Aorta (tissue), 5 donors: ENCODE measurements at regions not wholly inside any gene's neighbourhood (a gene's known extent, or its start where the extent isn't known, plus 50 kb on each side); places are given as distances from the start of the nearest gene placed in this dataset.

Source experiments
- ATAC-seq: fragments of 200-7000 bp; cut with Tn5 transposase; one replicate; pipeline ENCODE4 v1.9.1; 2022; ENCODE audit warnings: moderate library complexity; ENCODE audit not compliant: low FRiP score
- DNase-seq, 2 donors: peaks; one replicate each; pipeline ENCODE4 v3.0.0-alpha.2; 2020
- H3K27ac ChIP-seq, 2 donors: one replicate each; pipeline ENCODE4 v1.5.1; 2013; ENCODE audit warnings: low read length in 2 of 2, mild to moderate bottlenecking in 2 of 2, moderate library complexity in 2 of 2, control low read depth in 1 of 2, inconsistent platforms in 1 of 2, low read depth in 1 of 2
- H3K27me3 ChIP-seq, 2 donors: one replicate each; pipeline ENCODE4 v1.6.1; 2013; ENCODE audit warnings: control low read depth in 1 of 2, low read length in 1 of 2, mild to moderate bottlenecking in 1 of 2, moderate library complexity in 1 of 2; ENCODE audit not compliant: insufficient read depth in 2 of 2, control insufficient read depth in 1 of 2
- H3K36me3 ChIP-seq, 2 donors: one replicate each; pipeline ENCODE4 v1.6.1; 2013; ENCODE audit warnings: control low read depth in 1 of 2, low read length in 1 of 2, mild to moderate bottlenecking in 1 of 2; ENCODE audit not compliant: insufficient read depth in 2 of 2, control insufficient read depth in 1 of 2
- H3K4me1 ChIP-seq, 2 donors: one replicate each; pipeline ENCODE4 v1.6.1; 2013; ENCODE audit warnings: low read length in 2 of 2, control low read depth in 1 of 2, mild to moderate bottlenecking in 1 of 2, moderate library complexity in 1 of 2; ENCODE audit not compliant: insufficient read depth in 2 of 2, control insufficient read depth in 1 of 2
- H3K4me3 ChIP-seq, 2 donors: one replicate each; pipeline ENCODE4 v1.5.1; 2013; ENCODE audit warnings: low read length in 2 of 2, control low read depth in 1 of 2, mild to moderate bottlenecking in 1 of 2
- H3K9me3 ChIP-seq: one replicate; pipeline ENCODE4 v1.6.1; 2013; ENCODE audit warnings: mild to moderate bottlenecking, low read length; ENCODE audit not compliant: control insufficient read depth
- WGBS, 2 donors: extraction: QIAGEN DNeasy Blood & Tissue Kit; methylation state at CpG; one replicate each; pipeline ENCODE4 v1.1.7; 2013; 5-methylcytosine and 5-hydroxymethylcytosine counted together
- intact Hi-C, 2 donors: fragments of 100-400 bp; cut with DNase I; formaldehyde crosslinking; loops; one replicate each; pipeline versions ENCODE4 v1.14.2 to v1.15.0; 2022
- donor health status: healthy with polysubstance abuse.
- donor health status: Bipolar disorder and iron deficiency.
- donor health status: DM: no; HTN: no; CAD: no.
- donor health status: DM: no; HTN: no; CAD: no.
- donor health status: DM: yes; HTN: yes; CAD: no.

DNA sequence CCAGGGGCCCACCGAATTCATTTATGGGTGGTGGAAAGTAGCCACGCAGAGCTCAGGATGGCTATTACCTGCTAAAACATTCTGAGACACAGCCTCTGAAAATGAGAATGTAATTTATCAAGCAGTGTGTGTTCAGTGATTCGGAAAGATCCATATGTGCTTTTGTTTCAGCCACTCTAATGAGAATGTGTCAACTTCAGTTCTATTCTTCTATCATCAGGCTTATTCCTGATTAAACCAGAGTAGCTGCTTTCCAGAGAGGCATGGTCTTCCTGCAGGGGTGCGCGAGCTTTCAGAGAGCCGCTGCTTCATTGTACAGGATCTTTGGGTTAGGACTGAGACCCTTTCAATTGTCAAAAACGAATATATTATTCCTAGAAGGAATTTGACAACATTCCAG, 167.6 kb downstream of the OTUD1 start:
- intact Hi-C loops = no loop called here
- H3K27ac ChIP-seq = no peak overlapping the region
- ATAC-seq = no peak
- DNase-seq = no peak
- no peaks in the 10 kb centered on the region for H3K36me3 ChIP-seq
- no peaks in the 10 kb centered on the region for H3K9me3 ChIP-seq
- no peaks in the 10 kb centered on the region for H3K27me3 ChIP-seq
- 70 to 73% methylated on average over 7 of the region's 7 CpGs for WGBS, 2 donors
- no peak overlapping the region for H3K4me3 ChIP-seq
- no peaks in the 10 kb centered on the region for H3K4me1 ChIP-seq

DNA sequence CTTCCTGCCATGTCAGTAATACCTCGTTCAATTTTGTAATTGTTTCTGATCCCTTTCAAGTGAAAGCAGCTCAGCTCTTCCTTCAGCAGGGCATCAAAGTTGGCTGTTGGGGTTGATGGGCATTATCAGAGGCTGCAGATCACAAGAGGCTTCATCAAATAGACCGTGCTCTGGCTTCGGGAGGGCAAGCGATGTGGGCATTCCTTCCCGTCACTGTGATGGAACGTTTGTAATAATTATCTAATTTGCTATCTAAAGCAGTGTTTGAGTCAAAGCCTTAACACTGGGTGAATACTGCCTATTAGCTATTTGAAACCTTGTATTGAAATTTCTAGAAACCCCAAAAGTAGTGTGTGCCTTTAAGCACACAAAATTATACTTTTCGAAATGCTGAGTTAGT, 170.1 kb downstream of the OTUD1 start:
- H3K27ac ChIP-seq = no peak overlapping the region
- intact Hi-C loops = no loop called here
- no peaks in the 10 kb centered on the region for H3K27me3 ChIP-seq
- no peak for ATAC-seq
- no peaks in the 10 kb centered on the region for H3K36me3 ChIP-seq
- no peaks in the 10 kb centered on the region for H3K4me1 ChIP-seq
- WGBS, 2 donors = 68 to 73% methylated on average over 7 of the region's 7 CpGs
- no peak overlapping the region for H3K4me3 ChIP-seq
- H3K9me3 ChIP-seq = no peaks in the 10 kb centered on the region
- DNase-seq = no peak

DNA sequence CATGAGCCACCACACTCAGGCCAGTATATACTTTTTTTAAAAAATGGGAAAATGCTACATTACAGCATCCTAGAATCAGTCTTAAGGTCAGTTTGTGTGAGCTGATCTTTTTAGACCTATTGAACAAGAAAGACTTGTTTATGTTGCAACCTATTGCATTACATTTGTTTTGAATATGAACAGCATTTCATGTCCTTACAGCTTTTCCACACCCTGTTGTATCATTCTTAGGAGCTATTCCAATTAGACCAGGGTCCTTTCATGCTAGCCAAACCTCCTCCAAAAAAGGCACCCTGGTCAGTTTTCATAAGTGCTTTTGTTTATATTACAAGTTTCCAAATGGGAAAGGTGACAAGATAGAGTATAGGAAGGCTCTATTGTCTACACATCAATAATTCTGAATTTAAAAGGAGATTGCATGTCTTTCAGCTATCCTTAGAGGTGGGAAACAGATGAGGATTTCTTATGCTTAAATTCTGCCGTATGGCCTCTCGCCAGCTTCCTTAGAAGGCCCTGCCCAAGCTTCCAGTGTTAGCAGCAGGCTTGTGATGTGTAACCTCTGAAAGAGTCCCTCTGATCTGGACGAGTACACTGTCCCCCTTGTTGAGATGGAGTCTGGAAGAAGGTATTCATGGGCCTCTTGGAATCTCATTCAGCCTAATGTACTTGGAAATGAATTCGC, 171.9 kb downstream of the OTUD1 start:
- Histone ChIP-seq H3K36me3 (no peaks in the 10 kb centered on the region), H3K27me3 (no peaks in the 10 kb centered on the region), H3K9me3 (peaks cover 1% of the 10 kb centered on the region), H3K4me1 (no peaks in the 10 kb centered on the region), H3K27ac (no peak overlapping the region), H3K4me3 (no peak overlapping the region)
- peak in 1 of 2 donors; percentile 60 for DNase-seq
- ATAC-seq = no peak
- intact Hi-C loops = no loop called here
- WGBS, 2 donors = 39 to 58% methylated on average over 4 of the region's 4 CpGs

DNA sequence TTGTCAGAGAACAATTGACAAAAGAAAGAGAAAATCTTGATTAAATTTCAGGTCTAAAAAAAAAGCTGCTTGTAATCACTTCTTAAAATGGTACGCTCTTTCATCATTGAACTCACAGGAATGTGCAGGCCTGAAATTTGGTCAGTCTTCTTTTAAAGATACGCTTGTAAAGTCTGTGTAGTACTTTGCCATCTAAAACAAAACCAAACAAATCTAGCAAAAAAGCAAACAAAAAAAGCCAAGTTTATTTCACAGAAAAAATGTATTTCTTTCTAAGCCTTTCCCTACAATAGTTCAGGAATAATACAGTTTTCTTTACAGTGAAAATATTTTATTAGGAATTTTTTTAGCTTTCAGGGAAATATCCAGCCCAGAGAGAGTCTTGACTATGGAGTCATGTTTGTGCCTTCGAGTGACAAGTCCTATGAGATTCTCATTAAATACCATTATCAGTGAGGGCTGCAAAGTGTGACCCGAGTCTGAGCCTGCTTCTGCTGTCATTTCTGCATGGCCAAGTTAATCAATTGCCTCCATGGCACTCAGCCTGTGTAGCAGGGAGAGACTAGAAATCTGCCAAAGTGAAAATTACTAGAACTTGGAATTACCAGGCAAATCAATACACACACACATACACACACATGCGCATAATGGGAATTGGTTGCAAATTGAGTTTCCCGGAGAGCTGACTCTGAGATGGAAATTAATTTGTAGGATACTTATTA, 172.6 kb downstream of the OTUD1 start:
- no peak for ATAC-seq
- Histone ChIP-seq H3K9me3 (peaks cover 1% of the 10 kb centered on the region), H3K4me1 (no peaks in the 10 kb centered on the region), H3K27me3 (no peaks in the 10 kb centered on the region), H3K27ac (no peak overlapping the region), H3K36me3 (no peaks in the 10 kb centered on the region), H3K4me3 (no peak overlapping the region)
- no peak for DNase-seq
- 59 to 69% methylated on average over 6 of the region's 6 CpGs for WGBS, 2 donors
- intact Hi-C loops = no loop called here

DNA sequence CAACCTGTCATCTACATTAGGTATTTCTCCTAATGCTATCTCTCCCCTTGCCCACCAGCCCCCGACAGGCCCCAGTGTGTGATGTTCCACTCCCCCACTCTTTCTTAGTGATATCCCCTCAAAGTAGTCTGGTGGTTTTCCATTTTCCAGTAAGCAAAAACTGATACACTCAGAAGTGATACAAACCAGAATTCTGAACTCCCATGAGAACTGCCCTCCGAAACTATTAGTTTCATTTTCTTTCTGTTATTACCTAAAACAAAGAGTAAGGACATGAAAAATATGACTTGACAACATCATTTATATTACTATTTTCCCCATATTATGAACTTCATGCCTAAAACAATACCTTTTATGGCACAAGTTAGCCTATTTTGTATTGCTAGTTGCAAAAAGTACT, 175.0 kb downstream of the OTUD1 start:
- intact Hi-C loops = no loop called here
- WGBS, 2 donors = 67 to 74% methylated on average over 2 of the region's 2 CpGs

DNA sequence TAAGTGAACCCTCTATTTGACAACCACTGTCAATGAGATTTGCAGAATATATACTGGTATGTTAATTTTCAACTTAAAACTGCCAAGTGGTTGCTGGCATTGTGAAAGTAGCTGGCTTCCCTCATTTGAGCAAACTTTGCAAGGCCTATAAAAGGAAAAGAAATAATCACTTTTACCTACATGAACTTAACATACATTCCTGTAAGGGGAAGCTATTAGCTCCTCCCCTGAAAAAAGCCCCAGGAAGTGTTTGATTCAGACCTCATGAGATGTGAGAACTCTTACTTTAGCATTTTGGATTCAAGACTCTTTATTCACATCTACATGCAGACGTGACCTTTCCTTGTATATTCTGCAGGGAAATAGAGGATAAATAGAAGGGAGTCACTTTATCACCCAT, 175.6 kb downstream of the OTUD1 start:
- Histone ChIP-seq H3K36me3 (no peaks in the 10 kb centered on the region), H3K9me3 (peaks cover 1% of the 10 kb centered on the region), H3K27me3 (no peaks in the 10 kb centered on the region), H3K4me3 (no peak overlapping the region), H3K4me1 (no peaks in the 10 kb centered on the region), H3K27ac (no peak overlapping the region)
- 49 to 63% methylated on average over 1 of the region's 1 CpG for WGBS, 2 donors
- DNase-seq (no peak), ATAC-seq (no peak)
- intact Hi-C loops = no loop called here

More for the DNA sequence above, 175.0 kb downstream of the OTUD1 start:
- no peaks in the 10 kb centered on the region for H3K4me1 ChIP-seq
- DNase-seq = no peak
- H3K9me3 ChIP-seq = peaks cover 1% of the 10 kb centered on the region
- no peaks in the 10 kb centered on the region for H3K36me3 ChIP-seq
- ATAC-seq = no peak
- no peak overlapping the region for H3K27ac ChIP-seq
- H3K27me3 ChIP-seq = no peaks in the 10 kb centered on the region
- H3K4me3 ChIP-seq = no peak overlapping the region

DNA sequence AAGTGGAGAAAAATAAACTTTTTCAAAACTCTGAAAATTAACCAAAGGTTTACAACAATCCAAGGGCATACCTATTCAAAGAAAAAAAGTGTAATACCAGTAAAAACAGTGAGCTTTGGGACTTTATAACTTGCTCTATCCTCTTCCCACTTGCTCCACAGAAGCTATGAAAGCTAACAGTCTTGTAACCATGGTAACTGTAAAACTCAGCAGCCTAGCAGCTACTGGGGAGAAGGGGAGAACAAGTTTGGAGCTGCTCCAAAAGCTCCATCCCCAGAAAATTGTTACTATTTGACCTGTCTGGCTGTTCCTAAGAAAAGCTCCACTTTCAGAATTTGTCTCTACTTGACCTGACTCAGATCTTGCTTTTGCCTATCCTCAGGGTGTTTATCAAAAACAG, 191.5 kb downstream of the OTUD1 start:
- no peak overlapping the region for H3K27ac ChIP-seq
- ATAC-seq (no peak), DNase-seq (no peak)
- no peaks in the 10 kb centered on the region for H3K36me3 ChIP-seq
- no peaks in the 10 kb centered on the region for H3K9me3 ChIP-seq
- no peak overlapping the region for H3K4me3 ChIP-seq
- peaks cover 0 to 1% of the 10 kb centered on the region in 2 donors for H3K27me3 ChIP-seq
- intact Hi-C loops = no loop called here
- no peaks in the 10 kb centered on the region for H3K4me1 ChIP-seq

DNA sequence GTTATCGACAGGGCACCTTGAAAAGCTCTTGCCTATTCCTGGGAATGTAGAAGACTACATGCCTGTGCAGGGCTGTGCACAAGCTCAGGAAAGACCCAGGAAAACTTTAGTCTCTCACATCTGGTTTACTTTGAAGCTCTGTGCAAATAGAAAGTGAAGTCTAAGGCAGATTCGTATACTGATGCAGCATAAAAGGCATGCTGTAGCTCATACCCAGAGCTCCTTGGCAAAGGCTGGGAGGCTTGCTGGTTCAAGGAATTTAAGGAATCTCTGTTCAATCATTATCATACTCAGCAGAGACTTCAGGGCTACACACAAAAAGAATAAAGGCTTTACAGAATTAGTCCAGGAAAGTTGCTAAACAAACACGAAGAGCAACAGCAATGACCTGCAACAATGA, 192.0 kb downstream of the OTUD1 start:
- no peaks in the 10 kb centered on the region for H3K9me3 ChIP-seq
- H3K4me1 ChIP-seq = no peaks in the 10 kb centered on the region
- no peak overlapping the region for H3K4me3 ChIP-seq
- peaks cover 0 to 1% of the 10 kb centered on the region in 2 donors for H3K27me3 ChIP-seq
- DNase-seq (no peak), ATAC-seq (no peak)
- WGBS, 2 donors = 44 to 45% methylated on average over 3 of the region's 3 CpGs
- intact Hi-C loops = no loop called here
- H3K36me3 ChIP-seq = no peaks in the 10 kb centered on the region
- H3K27ac ChIP-seq = no peak overlapping the region

DNA sequence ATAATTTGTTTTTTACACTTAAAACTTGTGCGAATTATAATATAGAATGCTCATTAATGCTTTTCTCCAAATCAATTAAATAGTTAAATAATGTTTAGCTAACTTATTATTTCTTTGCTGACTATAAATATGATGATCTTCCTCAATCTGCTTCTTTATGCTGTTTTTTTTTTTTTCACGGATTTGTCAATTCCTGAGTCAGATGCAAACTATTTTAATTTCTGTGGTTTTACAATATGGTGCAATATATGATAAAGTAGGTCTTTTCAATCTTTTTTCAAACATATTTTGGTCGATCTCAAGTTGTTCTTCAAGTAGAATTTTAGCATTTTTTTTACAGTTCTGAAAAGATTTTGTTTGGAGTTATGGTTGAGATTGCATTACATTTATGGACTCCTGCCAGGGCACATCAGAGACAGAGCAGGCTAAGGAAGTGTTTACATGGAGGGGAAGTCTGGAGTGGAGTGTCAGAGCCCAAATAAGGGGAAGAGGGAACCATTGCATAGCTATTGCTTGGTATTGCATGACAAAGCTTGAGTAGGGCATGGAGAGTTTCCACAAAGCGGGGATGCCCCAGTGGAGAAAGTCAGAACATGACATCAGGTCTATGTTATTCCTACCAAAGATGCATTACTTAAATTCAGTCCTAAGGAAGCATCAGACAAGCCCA, 204.4 kb downstream of the OTUD1 start:
- no peak overlapping the region for H3K4me3 ChIP-seq
- DNase-seq (peak in 1 of 2 donors; percentile 48), ATAC-seq (no peak)
- no peak overlapping the region for H3K27ac ChIP-seq
- no peaks in the 10 kb centered on the region for H3K36me3 ChIP-seq
- H3K27me3 ChIP-seq = no peaks in the 10 kb centered on the region
- H3K9me3 ChIP-seq = peaks cover 1% of the 10 kb centered on the region
- intact Hi-C loops = no loop called here
- WGBS, 2 donors = 74% methylated on average over 4 of the region's 4 CpGs
- no peaks in the 10 kb centered on the region for H3K4me1 ChIP-seq
